SK-N-DZ (cell line): ENCODE measurements at regions not wholly inside any gene's neighbourhood (a gene's known extent, or its start where the extent isn't known, plus 50 kb on each side); places are given as distances from the start of the nearest gene placed in this dataset.
"Not testable (repeated sequence)": the region's sequence is repeated elsewhere in the genome, so short reads cannot be mapped to it uniquely, and the experiment has no call there.

Experiments used
- DNase-seq: peaks from one replicate; pipeline ENCODE4 v3.0.0-alpha.2; 2015; ENCODE audit warnings: low spot score

DNA sequence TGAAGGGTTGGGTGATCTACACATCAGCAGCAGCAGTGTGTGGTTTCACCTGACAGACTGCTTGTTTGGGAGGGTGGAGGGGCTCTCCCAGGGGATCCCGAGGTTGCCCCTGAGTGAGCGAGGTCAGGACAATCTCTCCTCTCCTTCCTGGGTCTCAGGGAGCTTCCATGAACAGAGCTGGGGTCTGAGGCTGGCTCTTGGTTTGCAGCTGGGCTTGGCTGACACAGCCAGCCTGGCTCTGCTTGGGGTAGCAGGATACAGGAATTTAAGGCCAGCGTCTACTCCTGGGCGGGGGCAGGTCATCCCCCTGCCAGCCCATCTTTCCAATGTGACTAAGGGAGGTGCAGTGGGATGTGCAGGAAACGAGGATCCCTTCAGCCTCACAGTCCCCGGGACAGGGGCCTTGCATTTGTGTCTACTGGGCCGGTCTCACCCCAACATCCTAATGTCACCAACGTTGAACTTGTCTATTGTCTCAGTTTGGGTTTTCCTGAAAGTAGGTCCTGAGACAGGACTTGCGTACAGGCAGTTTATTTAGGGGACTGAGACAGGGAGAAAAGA is 262.6 kb upstream of the HDAC4 start:
- DNase-seq, result no peak

DNA sequence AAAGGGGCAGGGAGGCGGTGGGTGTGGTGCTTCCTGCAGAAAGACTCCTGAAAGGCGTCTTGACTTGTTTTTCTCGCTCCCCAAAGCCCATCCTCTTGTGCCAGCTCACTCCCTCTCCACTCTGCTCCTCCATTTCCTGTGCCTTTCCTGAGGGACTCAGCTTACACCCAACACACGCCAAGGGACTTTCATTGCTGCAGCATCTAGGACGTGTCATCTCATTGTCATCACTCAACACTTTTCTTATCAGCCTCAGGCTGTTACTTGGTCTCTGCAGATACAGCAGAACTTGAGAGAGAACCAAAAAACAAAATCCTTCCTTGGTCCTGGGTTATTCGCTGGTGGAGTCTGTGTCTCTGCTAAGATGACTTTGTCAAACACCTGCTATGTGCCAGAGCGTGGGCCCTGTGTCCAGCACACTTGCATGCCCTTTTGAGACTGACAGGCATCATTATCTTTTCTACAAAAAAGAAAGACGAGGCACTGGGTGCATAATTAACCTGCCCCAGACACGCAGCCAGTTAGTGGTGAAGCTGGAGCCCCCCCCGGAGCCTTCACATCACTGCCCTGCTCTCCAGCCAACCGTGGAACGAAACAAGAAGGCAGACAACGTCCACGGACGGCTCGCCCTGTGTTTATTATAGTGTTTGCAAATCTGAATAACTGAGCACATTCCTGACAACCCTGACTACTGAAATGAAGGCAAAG is 261.7 kb upstream of the HDAC4 start:
- DNase-seq, result no peak

DNA sequence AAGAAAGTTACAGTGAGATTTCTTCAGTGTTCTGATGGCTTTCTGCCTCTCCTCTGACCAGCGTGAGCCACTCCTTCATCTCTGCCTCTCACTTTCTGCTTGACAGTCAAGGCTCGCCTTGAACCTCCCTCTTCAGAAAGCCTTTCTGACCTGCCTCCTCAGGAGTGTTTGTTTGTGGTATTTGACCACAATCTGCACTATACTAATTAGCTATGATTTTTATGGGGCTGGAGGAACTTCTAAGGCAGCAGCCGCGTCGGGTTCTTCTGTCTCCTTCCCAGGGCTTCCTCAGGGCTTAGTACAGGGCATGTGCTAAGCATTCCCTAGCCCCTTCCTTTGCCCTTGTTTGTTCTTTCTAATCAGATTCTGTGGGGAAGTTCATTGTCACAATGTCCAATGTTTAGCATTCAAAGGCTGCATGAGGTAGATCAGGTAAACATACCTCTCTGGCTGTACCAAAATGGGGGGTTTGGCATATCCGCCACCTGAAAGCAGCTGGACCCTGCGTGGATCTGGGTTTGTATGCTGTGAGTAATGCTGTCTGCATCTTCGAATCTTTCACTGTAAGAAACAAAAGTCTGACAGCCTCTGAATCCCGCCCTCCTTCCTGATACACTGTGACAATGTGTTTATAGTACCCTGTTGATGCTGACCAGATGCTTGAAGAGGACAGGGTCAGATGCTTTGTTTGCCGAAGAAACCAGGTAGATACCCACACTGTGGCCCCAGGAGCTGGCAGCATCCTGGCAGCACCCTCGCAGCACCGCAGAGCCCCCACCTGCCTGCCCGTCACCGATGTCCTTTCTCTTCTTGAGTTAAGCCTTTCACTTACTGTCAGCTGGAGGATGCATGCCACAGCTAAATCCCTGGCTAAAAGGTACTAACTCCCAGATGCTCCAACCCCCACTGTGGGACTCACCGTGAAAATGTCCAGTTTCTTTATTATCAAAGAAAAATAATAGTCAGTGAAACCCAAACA is 260.8 kb upstream of the HDAC4 start:
- no peak for DNase-seq

DNA sequence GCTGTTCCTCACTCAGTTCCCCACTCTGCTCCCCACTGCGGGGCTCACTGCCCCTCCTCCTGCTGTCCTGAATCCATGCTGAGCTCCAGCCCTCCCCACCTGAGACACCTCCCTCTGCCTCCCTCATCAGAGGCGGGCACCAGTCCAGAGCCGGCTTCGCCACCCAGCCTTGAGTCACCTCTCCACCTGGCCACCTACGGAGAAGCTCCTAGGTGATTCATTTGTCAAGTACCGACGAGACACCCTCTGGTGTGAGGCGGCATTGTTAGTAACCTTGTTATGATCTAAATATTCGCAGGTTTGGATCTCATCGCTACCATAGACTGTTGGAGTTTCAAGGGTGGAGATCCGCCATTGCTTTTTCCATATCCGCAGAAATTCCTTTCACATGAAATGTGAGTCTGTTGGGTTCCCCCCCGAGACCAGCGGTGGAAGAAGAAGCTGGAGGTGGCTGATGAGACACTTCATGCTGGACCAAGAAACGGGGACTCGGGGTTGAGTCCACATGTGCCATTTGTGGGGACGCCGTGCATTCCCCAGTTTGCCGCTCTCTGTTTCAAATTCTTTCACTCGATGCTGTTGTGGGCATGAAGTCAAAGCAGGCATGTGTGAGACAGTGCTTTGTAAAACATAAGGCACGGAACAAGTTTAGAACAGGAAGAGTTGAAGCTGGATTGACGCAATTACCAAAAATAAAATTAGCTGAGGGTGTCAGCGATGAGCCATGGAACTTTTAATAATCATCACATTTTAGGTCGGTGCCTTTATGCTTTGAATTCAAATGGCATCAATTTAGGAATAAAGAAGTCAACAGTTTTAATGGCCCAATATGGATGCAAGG is 259.8 kb upstream of the HDAC4 start:
- no peak for DNase-seq

DNA sequence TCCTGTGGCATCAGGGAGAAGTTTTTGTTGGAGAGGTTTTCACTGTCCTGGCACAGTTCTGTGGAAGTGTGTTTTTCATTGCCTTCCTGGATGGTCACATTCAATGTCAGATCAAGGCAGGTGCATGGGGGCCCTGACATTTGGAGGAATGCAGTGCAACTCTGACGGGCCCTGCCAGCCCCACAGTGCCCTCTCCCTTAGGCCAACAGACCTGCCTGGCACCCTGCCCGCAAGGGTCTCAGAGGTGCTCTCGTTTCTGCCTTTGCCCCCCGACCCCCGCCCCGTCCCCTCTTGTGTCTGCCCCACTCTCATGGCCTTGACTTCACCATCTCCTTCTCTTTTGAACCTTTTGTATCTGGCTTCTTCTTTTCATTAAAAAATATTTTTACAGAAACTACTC is 257.2 kb upstream of the HDAC4 start:
- DNase-seq, result no peak

DNA sequence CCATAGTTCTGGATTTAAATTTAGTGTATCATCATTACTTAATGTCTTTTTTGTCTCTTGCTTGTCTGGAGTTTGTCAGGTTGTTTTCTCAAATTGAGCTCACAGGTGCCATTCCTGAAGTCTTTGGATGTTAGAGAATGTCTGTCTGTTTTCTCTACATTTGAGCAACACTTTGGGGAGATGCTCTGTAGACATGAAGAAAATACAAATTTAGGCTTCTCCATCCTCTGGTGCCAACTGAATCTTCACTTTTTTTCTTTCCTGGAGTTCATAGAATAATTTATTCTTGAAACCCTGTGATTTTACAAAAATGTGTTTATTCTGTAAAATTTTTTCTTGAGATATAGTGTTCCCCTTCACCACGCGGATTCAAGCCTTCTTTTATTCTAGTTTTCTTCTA is 256.4 kb upstream of the HDAC4 start:
- DNase-seq, result no peak

DNA sequence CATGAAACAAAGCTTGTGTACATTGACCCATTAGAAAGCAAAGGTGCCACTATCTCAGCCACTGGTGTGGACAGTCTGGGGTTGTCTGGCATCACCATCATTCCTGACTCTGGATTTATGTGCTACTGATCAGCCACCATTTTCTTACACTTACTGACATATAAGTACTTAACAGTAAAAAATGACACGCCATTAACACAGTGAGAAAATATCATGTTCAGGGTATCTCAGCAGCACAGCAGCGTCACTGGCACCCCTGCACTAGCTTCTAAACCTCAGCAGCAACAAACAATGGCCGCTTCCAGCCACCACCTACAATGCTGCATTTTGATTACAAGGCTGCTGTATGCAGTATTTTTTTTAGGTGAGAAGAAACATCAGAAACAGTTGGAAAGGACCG is 253.4 kb upstream of the HDAC4 start:
- DNase-seq, result no peak

DNA sequence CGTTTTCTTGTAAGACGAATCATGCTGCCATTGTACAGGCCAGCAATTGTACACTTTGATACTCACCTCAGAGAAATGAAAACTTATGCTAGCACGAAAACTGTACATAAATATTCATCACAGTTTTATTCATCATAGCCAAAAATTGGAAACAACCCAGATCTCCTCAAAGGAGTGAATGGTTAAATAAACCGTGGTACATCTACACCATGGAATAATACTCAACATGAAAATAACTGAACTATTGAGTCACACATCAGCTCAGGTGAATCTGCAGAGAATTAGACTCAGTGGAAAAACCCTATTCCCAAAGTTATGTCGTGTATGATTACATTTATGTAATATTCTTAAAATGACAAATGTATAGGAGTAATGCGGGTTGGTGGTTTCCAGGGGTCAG is 251.0 kb upstream of the HDAC4 start:
- DNase-seq, result no peak

DNA sequence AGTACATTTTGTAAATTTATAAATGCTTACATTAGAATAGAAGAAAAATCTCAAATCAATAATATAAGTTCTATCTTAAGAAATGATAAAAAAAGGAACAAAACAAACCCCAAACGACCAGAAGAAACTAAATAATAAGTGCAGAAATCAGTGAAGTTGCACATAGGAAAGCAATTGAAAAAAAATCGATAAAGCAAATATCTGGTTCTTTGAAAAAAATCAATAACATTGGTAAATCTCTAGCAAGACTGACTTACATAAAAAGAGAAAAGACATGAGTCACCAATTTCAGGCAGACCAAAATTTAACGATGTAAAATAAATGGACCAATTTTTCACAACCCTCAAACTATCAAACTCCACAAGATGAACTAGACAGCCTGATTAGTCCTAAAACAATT is 249.9 kb upstream of the HDAC4 start:
- no peak for DNase-seq

DNA sequence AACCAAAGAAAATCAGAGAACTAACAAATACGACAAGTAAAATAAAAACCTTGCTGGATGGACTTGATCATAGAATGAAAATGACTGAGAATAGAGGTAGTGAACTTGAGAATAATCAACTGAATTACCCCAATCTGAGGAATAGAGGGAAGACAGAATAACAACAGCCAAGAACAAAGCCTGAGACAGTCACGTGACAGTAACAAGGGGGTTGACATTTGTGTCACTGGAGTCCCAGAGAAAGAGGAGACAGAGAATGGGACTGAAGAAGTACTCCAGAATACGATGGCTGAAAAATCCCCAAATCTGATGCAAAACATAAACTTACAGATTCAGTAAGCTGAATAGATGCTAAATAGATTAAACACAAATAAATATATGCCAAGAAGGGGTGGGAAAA is 248.5 kb upstream of the HDAC4 start:
- no peak for DNase-seq

DNA sequence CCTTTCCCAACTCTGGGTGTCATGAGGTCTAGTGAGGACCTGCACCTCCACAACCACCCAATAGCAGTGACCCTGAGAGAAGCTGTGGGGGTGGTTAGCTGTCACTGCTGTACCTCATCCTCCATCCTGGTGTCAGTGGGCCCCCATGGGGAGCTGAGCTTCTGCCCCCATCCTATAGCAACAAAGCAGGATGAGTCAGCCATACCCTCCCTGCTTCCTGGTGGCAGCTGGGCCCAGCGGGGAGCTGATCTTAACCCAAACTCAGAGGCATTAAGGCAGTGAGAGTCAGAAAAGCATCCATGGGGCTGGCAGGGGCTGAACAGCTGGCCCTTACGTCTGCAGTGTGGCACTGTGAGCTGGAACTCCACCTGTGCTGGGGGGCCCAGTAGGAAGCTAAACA is 247.8 kb upstream of the HDAC4 start:
- no peak for DNase-seq

DNA sequence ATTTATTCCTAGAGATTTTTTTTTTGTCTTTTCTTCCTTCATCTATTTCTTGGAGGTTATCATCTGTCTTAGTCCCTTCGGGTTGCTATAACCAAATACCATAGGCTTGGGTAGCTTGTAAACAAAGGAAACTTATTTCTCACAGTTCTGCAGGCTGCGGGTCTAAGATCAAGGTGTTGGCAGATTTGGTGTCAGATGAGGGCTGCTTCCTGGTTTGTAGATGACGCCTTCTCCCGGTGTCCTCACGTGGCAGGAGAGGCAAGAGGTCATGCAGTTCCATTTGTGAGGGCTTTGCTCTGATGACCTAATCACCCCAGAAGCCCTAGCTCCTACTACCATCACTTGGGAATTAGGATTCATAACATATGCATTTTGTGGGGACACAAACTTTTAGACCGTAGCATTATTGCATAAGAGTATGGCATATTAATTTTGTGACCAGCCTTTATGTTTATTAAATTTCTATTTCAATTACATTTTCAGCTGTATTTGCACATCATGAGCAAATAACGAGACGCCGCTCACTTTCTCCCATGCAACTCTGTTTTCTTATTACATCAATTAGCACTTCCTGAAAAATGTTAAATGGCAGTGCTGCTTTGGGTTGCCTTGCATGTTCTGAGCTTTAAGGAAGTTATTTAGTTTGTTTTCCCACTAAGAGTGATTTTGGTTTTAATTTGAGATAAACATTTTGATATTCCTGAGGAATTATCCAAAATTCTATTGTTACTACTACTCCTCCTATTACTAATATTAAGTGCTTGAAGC is 246.4 kb upstream of the HDAC4 start:
- DNase-seq, result no peak

DNA sequence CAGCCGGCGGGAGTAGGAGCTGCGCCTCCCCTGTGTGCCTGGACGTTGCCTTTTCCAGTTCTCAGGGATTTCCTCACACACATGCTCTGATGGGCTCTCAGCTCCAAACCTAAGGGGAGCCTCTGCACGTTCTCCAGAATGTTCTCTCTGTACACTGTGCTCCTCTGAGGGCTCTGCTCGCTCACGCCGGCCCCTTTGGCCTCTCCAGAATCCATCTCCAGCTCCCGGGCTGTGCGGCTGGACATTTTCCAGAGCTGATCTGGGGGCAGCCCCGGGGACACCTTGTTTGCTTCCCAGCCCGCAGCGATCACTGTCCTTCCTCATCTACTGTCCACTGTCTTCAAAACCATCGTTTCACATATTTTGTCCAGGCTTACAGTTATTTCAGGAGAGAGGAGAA is 245.4 kb upstream of the HDAC4 start:
- no peak for DNase-seq

DNA sequence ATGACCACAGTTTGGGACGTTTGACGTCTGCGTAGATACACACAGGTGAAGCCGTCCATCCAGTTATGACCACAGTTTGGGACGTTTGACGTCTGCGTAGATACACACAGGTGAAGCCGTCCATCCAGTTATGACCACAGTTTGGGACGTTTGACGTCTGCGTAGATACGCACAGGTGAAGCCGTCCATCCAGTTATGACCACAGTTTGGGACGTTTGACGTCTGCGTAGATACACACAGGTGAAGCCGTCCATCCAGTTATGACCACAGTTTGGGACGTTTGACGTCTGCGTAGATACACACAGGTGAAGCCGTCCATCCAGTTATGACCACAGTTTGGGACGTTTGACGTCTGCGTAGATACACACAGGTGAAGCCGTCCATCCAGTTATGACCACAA is 243.8 kb upstream of the HDAC4 start:
- not testable (repeated sequence) for DNase-seq

DNA sequence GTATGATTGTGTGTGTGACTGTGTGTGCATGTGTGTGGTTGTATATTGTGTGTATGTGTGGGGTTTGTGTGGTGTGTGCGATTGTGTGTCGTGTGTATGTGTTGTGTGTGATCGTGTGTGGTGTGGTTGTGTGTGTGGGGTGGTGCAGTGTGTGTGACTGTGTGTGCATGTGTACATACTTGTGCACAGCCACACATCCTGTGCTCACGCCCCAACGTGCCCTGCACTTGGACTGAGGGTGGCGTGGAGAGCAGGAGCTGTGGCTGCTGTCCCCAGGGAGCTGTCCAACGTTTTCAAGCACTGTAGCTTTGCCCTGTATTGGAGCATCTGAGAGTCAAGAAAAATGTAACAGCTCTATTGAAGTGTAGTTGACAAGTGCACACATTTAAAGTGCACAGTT is 243.2 kb upstream of the HDAC4 start:
- peak; percentile 22 for DNase-seq

DNA sequence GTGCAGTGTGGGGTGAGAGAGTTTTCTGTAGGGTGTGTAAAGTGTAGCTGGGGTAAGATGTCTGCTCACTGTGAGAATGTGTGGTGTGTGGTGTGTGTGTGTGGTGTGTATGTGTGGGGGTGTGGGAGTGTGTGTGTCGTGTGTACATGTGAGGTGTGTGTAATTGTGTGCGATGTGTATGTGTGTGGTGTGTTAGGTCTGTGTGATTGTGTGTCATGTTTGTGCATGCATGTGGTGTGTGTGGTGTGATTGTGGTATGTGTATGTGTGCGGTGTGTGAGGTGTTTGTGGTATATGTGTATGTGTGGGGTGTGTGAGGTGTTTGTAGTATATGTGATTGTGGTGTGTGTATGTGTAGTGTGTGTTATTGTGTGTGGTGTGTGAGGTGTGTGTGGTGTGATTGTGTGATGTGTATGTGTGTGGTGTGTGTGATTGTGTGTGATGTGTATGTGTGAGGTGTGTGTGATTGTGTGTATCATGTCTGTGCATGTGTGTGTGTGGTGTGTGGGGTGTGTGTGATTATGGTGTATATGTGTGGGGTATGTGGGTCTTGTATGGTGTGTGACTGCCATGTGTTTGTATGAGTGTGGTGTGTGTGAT is 241.7 kb upstream of the HDAC4 start:
- no peak for DNase-seq

DNA sequence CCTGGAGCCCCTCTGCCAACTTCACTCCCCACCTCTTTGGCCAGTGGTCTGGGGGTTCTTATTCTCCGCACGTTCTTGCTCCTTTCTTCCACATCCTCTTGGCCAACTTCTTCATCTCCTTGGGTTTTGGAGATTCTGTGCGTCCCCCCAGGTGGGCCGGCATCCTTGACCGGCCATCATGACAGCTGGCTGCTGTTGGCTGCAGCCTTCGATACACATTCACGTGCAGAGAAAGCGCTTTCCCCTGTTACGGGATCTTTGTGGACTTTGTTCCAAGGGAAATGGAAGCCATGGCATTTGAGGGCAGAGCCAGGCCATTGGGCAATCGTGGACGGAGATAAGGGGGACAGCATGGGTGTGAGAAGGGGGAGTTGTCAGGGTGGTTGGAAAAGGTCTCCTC is 241.1 kb upstream of the HDAC4 start:
- DNase-seq, result not testable (repeated sequence)

DNA sequence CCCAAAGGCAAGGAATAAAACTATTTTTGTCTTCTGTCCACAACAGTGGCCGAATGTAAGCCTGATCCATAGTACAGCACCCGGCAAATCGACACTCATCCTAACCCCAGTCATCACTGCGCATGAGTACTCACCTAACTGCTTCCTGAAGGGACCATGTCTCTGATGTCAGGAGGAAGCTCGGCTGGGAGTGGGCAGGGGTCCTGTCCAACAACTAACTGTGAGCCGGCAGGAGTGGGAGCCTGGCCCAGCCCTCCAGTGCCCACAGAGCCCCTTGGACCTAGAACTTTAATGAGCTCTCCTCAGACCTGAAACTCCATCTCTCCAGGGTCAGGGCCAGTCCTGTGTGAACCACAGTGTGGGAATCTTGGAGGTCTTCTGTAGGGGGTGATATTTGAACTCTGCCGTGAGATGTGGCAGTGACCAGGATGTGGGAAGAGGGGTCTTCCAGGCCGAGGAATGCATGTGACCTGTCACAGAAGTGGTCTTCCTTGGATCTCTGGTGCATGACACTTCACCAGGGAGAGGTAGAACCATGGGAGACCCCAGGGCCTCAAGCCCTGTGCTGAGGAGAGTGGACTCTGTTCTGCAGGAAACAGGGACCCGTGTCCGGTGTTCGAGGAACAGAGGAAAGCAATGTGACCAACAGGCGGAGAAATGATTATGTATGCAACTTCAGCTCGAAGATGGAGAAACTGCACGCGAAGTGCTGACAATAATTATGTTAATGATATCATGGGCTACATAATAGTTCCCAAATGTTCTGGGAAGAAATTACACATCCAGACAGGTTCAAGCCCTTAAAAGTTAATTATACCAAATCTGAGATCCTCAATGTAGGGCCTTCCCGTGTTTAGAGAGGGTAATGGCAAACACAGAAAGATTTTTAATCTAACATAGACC is 240.1 kb upstream of the HDAC4 start:
- no peak for DNase-seq

DNA sequence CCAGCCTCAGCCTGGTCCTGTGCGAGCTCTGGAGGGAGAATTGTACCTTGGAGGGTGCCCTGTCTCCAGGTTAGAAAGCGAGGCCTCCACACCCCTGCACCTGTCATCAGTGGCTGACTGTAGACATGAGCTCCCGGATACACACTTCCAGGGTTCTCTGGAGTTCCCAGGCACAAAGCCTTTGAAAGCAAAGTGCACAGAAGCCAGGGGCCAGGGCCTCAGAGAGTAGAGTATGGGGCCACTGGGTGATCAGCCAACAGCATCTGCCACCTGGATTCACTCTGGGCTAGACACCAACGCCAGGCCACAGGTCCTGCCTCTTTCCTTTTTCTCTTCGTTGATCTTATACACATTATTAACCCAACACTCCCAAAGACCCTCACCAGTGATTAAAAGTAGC is 239.4 kb upstream of the HDAC4 start:
- DNase-seq, result no peak
